ENCODE measurements at regions not wholly inside any gene's neighbourhood (a gene's known extent, or its start where the extent isn't known, plus 50 kb on each side); places are given as distances from the start of the nearest gene placed in this dataset.

GRCh38 chr13:20351281-20352022 lies 119.3 kb upstream of the GJB6 start:
- Histone ChIP-seq H3K27me3 (ENCODE audit: control insufficient read depth in 2 of 2, insufficient read depth in 1 of 2, low read length in 1 of 2) (no peaks in the 10 kb centered on the region), H3K4me3 (ENCODE audit: low read length in 2 of 2) (no peak overlapping the region), H3K27ac (ENCODE audit: low read depth in 1 of 2, low read length in 1 of 2) (no peak overlapping the region), H3K36me3 (ENCODE audit: control insufficient read depth in 2 of 2, insufficient read depth in 2 of 2, low read length in 1 of 2) (no peaks in the 10 kb centered on the region), H3K4me1 (ENCODE audit: control insufficient read depth in 2 of 2, insufficient read depth in 2 of 2, low read length in 2 of 2) (peaks cover 0 to 6% of the 10 kb centered on the region in 2 donors), H3K9me3 (ENCODE audit: control insufficient read depth in 2 of 2, insufficient read depth in 1 of 2, low read length in 1 of 2) (no peaks in the 10 kb centered on the region)
- 87% methylated on average over 6 of the region's 6 CpGs for WGBS
- DNase-seq (ENCODE audit: low read depth in 6 of 9, low spot score in 9 of 9): no peak

GRCh38 chr13:20350819-20351218 lies 118.7 kb upstream of the GJB6 start:
- WGBS: 95% methylated on average over 6 of the region's 6 CpGs
- Histone ChIP-seq H3K4me3 (ENCODE audit: low read length in 2 of 2) (no peak overlapping the region), H3K27me3 (ENCODE audit: control insufficient read depth in 2 of 2, insufficient read depth in 1 of 2, low read length in 1 of 2) (no peaks in the 10 kb centered on the region), H3K4me1 (ENCODE audit: control insufficient read depth in 2 of 2, insufficient read depth in 2 of 2, low read length in 2 of 2) (peaks cover 0 to 6% of the 10 kb centered on the region in 2 donors), H3K27ac (ENCODE audit: low read depth in 1 of 2, low read length in 1 of 2) (no peak overlapping the region), H3K9me3 (ENCODE audit: control insufficient read depth in 2 of 2, insufficient read depth in 1 of 2, low read length in 1 of 2) (no peaks in the 10 kb centered on the region), H3K36me3 (ENCODE audit: control insufficient read depth in 2 of 2, insufficient read depth in 2 of 2, low read length in 1 of 2) (no peaks in the 10 kb centered on the region)
- no peak for DNase-seq (ENCODE audit: low read depth in 6 of 9, low spot score in 9 of 9)

GRCh38 chr13:20350382-20350763 lies 118.3 kb upstream of the GJB6 start:
- Histone ChIP-seq H3K27ac (ENCODE audit: low read depth in 1 of 2, low read length in 1 of 2) (no peak overlapping the region), H3K27me3 (ENCODE audit: control insufficient read depth in 2 of 2, insufficient read depth in 1 of 2, low read length in 1 of 2) (no peaks in the 10 kb centered on the region), H3K9me3 (ENCODE audit: control insufficient read depth in 2 of 2, insufficient read depth in 1 of 2, low read length in 1 of 2) (no peaks in the 10 kb centered on the region), H3K4me3 (ENCODE audit: low read length in 2 of 2) (no peak overlapping the region), H3K4me1 (ENCODE audit: control insufficient read depth in 2 of 2, insufficient read depth in 2 of 2, low read length in 2 of 2) (peaks cover 0 to 6% of the 10 kb centered on the region in 2 donors), H3K36me3 (ENCODE audit: control insufficient read depth in 2 of 2, insufficient read depth in 2 of 2, low read length in 1 of 2) (no peaks in the 10 kb centered on the region)
- 95% methylated on average over 3 of the region's 3 CpGs for WGBS
- DNase-seq (ENCODE audit: low read depth in 6 of 9, low spot score in 9 of 9): no peak

- Histone ChIP-seq H3K27ac (ENCODE audit: low read depth in 1 of 2, low read length in 1 of 2) (no peak overlapping the region), H3K36me3 (ENCODE audit: control insufficient read depth in 2 of 2, insufficient read depth in 2 of 2, low read length in 1 of 2) (no peaks in the 10 kb centered on the region), H3K4me3 (ENCODE audit: low read length in 2 of 2) (no peak overlapping the region), H3K9me3 (ENCODE audit: control insufficient read depth in 2 of 2, insufficient read depth in 1 of 2, low read length in 1 of 2) (no peaks in the 10 kb centered on the region), H3K27me3 (ENCODE audit: control insufficient read depth in 2 of 2, insufficient read depth in 1 of 2, low read length in 1 of 2) (no peaks in the 10 kb centered on the region), H3K4me1 (ENCODE audit: control insufficient read depth in 2 of 2, insufficient read depth in 2 of 2, low read length in 2 of 2) (peaks cover 0 to 6% of the 10 kb centered on the region in 2 donors)
- 90% methylated on average over 17 of the region's 17 CpGs for WGBS
- no peak for DNase-seq (ENCODE audit: low read depth in 6 of 9, low spot score in 9 of 9)
These were observed 117.7 kb upstream of the GJB6 start for GRCh38 chr13:20349564-20350381.

- DNase-seq (ENCODE audit: low read depth in 6 of 9, low spot score in 9 of 9): no peak
- Histone ChIP-seq H3K4me3 (ENCODE audit: low read length in 2 of 2) (no peak overlapping the region), H3K27me3 (ENCODE audit: control insufficient read depth in 2 of 2, insufficient read depth in 1 of 2, low read length in 1 of 2) (no peaks in the 10 kb centered on the region), H3K27ac (ENCODE audit: low read depth in 1 of 2, low read length in 1 of 2) (no peak overlapping the region), H3K9me3 (ENCODE audit: control insufficient read depth in 2 of 2, insufficient read depth in 1 of 2, low read length in 1 of 2) (no peaks in the 10 kb centered on the region), H3K4me1 (ENCODE audit: control insufficient read depth in 2 of 2, insufficient read depth in 2 of 2, low read length in 2 of 2) (peaks cover 0 to 6% of the 10 kb centered on the region in 2 donors), H3K36me3 (ENCODE audit: control insufficient read depth in 2 of 2, insufficient read depth in 2 of 2, low read length in 1 of 2) (no peaks in the 10 kb centered on the region)
- 98% methylated on average over 8 of the region's 8 CpGs for WGBS
These were observed 116.7 kb upstream of the GJB6 start for GRCh38 chr13:20348645-20349408.

GRCh38 chr13:20348018-20348417 lies 115.9 kb upstream of the GJB6 start:
- H3K27me3 ChIP-seq (ENCODE audit: control insufficient read depth in 2 of 2, insufficient read depth in 1 of 2, low read length in 1 of 2): no peaks in the 10 kb centered on the region
- no peak overlapping the region for H3K27ac ChIP-seq (ENCODE audit: low read depth in 1 of 2, low read length in 1 of 2)
- no peaks in the 10 kb centered on the region for H3K9me3 ChIP-seq (ENCODE audit: control insufficient read depth in 2 of 2, insufficient read depth in 1 of 2, low read length in 1 of 2)
- no peaks in the 10 kb centered on the region for H3K36me3 ChIP-seq (ENCODE audit: control insufficient read depth in 2 of 2, insufficient read depth in 2 of 2, low read length in 1 of 2)
- no peak overlapping the region for H3K4me3 ChIP-seq (ENCODE audit: low read length in 2 of 2)
- WGBS: 98% methylated on average over 10 of the region's 10 CpGs
- peaks cover 0 to 6% of the 10 kb centered on the region in 2 donors for H3K4me1 ChIP-seq (ENCODE audit: control insufficient read depth in 2 of 2, insufficient read depth in 2 of 2, low read length in 2 of 2)
- no peak for DNase-seq (ENCODE audit: low read depth in 6 of 9, low spot score in 9 of 9)

GRCh38 chr13:20344836-20345490 lies 112.8 kb upstream of the GJB6 start:
- WGBS: 94% methylated on average over 10 of the region's 10 CpGs
- Histone ChIP-seq H3K4me1 (ENCODE audit: control insufficient read depth in 2 of 2, insufficient read depth in 2 of 2, low read length in 2 of 2) (no peaks in the 10 kb centered on the region), H3K27ac (ENCODE audit: low read depth in 1 of 2, low read length in 1 of 2) (no peak overlapping the region), H3K36me3 (ENCODE audit: control insufficient read depth in 2 of 2, insufficient read depth in 2 of 2, low read length in 1 of 2) (no peaks in the 10 kb centered on the region), H3K9me3 (ENCODE audit: control insufficient read depth in 2 of 2, insufficient read depth in 1 of 2, low read length in 1 of 2) (no peaks in the 10 kb centered on the region), H3K27me3 (ENCODE audit: control insufficient read depth in 2 of 2, insufficient read depth in 1 of 2, low read length in 1 of 2) (no peaks in the 10 kb centered on the region), H3K4me3 (ENCODE audit: low read length in 2 of 2) (no peak overlapping the region)
- DNase-seq (ENCODE audit: low read depth in 6 of 9, low spot score in 9 of 9): no peak

GRCh38 chr13:20342311-20342710 lies 110.2 kb upstream of the GJB6 start:
- WGBS: 98% methylated on average over 3 of the region's 3 CpGs
- Histone ChIP-seq H3K4me3 (ENCODE audit: low read length in 2 of 2) (no peak overlapping the region), H3K27me3 (ENCODE audit: control insufficient read depth in 2 of 2, insufficient read depth in 1 of 2, low read length in 1 of 2) (no peaks in the 10 kb centered on the region), H3K9me3 (ENCODE audit: control insufficient read depth in 2 of 2, insufficient read depth in 1 of 2, low read length in 1 of 2) (no peaks in the 10 kb centered on the region), H3K36me3 (ENCODE audit: control insufficient read depth in 2 of 2, insufficient read depth in 2 of 2, low read length in 1 of 2) (no peaks in the 10 kb centered on the region), H3K4me1 (ENCODE audit: control insufficient read depth in 2 of 2, insufficient read depth in 2 of 2, low read length in 2 of 2) (peaks cover 1 to 2% of the 10 kb centered on the region in 2 donors), H3K27ac (ENCODE audit: low read depth in 1 of 2, low read length in 1 of 2) (no peak overlapping the region)
- no peak for DNase-seq (ENCODE audit: low read depth in 6 of 9, low spot score in 9 of 9)
